NOMO-1 treated with dmso at 0.1 percent for 144 hours (cell line): ENCODE measurements at regions not wholly inside any gene's neighbourhood (a gene's known extent, or its start where the extent isn't known, plus 50 kb on each side); places are given as distances from the start of the nearest gene placed in this dataset.

Source experiments
- DNase-seq: peaks from one replicate; lab custom pipeline; 2025; ENCODE audit not compliant: unreplicated experiment; lab: John Stamatoyannopoulos, UW

DNA sequence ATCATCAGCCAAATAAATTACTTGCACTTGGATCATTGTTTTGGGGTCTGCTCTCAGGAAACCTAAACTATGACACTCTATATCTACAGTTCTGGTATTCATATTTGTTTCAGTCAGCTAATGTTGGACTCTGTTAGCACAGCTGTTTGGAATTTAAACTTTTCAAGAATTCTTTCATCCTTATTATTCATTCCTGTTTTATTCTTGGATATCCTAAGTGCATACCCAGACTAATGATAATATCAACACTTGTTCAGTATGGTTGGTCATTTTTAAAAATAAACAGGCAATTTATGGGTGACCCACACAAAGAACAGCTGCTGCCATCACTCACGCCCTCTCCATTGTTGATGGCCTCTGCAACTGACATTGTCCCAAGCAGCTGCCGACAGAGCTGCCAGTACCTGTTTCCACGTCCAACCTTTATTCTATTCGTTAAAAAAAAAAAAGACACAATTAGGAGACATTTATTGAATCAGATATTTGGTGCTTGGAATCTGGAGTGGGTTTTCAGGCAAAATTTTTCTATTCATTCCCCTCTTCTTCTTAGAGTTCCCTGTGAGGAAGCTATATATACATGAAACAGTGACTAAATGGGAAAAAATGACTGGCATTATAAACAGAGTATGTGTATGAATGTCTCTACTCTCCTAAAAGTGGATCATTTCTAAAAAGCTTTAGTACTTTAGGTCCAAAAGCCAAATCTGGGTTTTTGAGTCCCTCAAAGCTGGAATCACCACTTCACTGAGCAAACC, 252.1 kb upstream of the NAV3 start:
- DNase-seq: no peak

DNA sequence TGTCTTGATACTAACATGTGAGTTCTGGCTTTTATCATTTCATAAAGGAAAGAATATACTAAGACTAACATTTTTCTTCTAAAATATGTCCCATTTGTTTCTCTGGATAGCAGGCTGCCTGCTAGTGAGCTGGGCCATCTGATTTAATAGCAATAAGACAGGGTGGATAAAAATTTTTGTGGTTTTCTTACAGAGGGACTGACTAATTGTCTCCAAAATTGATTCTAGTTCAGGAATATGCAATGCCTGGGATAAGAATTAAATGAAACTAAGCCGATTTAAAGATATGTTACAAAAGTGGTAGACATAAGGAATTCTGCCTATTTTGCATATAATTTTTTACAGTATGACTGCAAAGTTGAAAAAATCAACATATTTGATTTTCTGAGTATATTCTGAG, 252.9 kb upstream of the NAV3 start:
- no peak for DNase-seq

DNA sequence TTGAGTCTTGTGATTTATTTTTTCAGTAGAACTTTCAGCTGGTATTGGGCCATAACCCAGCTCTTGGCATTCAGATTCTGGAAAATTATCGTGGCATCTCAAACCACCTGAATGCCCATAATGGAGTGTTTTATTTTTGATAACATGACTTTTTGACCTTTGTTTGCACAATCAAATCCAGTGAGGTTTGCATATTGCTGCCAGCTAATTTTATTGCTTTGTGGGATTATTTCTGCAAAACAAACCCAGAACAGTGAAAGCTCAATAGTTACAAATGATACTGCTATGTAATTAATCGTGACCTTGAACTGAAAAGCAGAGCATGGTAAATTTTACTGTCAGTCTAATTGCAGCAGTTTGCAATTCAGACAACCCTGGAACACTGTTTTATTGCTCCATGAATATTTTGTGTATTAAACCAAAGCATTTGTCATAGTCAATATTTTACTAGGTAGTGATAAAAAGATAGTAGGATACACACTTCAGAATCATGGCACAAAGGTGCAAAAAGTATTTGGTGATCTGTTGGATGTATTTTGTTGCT, 255.2 kb upstream of the NAV3 start:
- no peak for DNase-seq

DNA sequence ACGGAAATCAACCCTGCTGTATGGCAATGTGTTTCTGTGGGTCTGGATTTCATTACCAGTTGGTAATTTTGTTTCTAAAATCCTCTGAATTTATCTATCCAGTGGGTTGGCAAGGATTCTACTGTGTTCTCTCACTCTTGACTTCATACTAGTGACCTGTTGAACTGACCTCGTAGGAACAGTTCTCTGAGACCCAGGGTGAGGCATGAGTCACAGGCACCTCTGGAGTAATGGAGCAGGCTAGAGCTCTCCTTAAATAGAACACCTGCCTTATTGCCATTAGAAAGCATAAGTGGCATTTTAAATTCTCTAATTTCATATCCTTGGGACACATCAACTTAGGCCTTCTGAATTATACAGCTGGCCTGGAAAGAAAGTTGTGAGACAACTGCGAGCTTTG, 258.3 kb upstream of the NAV3 start:
- DNase-seq: no peak

DNA sequence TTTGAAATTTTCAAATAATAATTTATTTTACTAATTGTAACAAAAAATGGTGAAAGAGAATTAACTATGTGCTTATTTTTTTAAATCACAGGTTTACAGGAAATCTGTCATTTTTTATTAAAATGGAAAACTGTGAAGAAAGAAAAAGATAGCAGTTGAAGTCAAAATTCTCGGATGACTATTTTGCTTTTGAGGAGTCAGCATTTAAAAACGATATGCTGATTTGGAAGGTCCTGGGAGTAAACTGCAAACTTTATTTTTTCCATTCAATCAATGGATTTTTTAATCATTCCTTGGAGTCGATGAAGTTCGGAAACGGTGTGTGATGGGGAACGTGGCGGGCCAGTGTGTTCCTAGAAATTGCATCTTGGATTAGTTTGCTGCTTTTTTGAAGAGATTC, 258.9 kb upstream of the NAV3 start:
- DNase-seq: no peak

DNA sequence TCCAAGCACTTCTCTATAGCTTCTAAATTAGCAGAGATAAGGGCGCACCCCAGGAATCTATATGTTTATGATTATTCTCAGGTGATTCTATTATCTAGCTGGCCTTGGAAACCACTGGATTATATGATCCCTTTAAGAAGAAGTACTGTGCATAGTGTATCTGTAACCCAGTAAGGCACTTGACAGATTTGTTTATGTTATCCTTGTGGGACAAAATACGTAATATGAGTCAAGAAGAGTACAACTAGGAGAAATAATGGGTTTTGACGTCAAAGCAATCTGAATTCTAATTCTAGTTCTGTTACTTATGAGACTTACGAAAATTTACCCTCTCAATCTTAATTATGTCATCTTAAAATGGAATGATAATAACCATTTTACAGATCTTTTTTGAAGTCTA, 259.6 kb upstream of the NAV3 start:
- DNase-seq: no peak

DNA sequence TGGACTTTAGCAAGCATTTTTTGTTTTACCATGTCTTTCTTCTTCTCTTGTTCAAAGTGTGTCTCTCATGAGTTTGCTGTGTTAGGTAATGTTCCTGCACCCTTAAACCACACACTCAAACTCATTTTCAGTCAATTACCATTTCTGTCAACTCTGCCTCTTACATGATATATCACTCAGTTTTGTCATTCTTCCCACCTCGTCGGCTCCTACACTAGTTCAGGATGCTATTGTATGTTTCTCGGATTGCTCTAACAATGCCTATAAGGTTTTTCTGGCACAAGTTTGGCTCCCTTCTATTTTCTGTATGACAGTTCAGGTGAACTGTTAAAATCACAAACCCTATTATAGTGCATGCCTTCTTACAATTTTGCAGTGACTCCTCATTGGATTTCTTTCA, 260.8 kb upstream of the NAV3 start:
- DNase-seq: no peak

DNA sequence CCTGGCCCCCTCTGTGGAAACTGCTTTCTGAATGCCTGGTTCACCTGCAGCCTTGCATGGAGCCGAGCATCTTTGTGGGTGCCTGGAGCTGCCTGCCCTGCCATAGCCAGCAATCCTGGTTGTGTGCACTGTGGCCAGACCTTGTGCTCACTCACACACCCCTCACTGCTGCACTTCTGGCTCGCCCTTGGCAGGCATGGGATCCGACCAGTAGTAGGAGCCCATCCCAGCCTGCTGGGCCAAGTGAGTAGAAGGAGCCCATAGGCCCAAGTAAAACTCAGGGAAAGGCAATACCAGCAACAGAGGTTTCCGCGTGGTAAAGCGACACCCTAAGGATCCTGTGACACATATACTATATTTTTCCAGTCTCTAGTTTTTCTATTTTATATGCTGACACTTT, 270.0 kb upstream of the NAV3 start:
- no peak for DNase-seq

DNA sequence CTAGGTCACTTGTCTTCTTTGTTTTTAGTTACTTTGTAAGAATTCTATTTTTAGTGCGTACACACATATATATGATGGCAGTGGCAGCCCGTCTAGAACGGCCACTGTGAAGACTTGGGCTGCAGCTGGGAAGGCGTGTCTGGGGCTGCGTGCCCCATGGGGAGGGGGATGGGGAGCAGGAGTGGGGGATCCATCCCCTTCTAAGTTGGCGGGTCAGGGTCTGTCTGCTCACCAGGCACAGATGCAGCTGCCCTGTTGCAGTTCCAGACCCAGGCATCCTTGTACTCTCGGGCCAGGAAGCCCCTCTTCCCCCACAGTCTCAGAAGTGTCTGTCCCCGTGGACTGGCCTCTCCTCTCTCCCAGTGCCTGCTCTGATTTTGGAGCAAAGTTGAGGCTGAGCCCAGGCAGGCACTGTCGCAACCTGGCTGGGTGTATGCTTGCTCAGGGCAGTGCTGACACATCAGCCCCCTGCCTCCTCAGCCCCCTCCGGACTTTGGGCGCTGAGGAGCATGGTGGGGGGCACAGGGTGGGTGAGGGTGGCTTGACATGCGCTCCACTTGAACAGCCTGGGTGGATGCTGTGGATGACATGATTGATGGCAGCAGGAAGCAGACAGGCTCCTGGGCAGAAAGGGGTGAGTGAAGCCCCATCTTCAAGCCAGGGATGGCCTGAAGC, 271.2 kb upstream of the NAV3 start:
- DNase-seq: no peak

DNA sequence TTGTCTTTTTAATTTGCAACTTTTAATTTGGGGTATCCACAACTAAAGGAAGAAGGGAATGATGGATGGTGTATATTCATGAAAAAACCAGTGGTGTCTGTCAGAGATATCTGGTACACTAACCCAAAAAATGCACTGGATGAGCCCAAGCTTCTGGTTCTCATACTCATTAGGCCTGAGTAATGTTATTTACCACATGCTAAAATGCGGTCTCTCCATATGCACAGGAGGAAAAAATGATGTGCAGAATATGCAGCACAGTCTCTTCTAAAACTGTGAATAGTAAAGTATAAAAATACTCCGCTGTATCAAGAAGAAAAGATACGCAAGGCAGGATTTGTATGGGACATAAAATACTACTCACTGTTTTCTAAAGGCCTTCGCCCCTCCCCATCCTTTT, 275.6 kb upstream of the NAV3 start:
- DNase-seq: no peak

DNA sequence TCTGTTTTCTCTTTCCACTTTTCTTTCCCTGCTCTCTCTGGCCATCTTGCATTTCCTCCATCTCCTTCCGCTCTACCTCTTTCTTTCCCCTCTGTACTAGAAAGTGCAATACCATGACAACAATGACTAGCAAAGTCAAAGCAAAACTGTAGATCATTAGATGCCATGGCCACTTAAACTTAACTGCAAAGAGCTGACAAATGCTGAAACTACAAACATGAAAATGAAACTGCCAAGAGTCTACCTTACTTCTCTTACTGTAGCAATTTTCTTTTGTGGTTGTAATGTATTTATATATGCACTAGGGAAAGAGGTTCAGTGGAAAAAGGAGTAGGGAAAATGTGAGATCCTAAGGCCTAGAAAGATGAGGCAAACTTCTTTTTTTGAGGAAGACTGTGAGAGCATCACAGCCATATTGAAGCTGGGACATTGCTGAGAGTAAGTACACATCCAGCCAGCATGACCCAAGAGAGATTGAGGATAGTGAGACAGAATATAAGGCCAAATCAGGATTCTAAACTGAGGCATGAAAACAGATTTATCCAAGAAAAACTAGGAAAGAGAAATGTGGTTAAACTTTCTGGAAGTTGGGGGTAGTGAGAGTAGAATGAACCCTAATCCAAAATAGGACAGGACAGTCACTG, 276.6 kb upstream of the NAV3 start:
- DNase-seq: no peak

DNA sequence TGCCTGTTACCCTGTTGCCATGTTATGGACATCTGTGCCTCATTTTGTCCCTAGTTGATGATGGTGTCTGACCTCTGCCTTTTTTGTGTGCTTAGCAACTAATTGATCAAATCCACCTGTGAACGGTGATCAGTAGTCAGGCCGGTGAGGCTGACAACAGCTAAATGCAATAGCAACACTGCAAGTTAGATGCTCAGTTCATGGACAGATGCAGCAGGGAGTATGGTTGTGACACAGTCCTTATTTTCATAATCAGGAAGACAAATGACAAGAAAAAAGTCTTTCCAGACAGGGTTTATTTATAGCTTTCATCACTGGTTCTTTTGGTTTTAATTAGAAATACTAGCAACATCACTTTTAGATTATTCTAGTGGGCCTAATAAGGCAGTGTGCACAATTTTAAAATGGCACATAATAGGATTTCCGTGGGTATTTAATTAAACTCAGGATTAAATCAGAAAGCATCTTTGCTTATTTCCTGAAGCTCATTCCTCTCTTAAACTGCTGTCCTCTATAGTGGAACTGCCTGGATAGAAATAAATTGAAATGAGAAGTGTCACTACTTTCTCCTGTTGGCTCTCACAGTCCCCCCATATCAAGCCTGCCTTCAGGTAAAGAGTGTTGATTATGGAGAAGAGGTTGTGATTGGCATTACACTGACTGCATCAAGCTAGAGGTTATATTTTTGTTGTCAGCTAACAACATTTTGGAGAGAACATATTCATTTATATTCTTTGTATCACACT, 281.1 kb upstream of the NAV3 start:
- DNase-seq: no peak

DNA sequence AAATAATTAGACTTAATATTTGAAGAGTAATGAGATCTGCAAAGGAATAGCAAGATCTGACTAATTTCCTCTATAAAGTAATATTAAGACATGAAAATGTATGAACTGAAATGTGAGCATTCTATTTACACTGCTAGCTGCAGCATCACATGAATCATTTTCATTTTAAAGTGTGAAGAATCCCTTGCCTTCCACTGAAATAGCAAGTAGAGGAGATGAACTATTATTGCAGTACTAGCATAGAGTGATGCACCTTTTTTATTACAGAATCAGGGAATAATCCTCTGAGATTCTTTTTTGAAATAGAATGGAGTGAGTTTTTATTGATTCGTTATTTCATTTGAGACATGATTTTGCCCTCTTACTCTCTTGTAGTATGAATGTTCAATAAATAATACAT, 281.9 kb upstream of the NAV3 start:
- no peak for DNase-seq

DNA sequence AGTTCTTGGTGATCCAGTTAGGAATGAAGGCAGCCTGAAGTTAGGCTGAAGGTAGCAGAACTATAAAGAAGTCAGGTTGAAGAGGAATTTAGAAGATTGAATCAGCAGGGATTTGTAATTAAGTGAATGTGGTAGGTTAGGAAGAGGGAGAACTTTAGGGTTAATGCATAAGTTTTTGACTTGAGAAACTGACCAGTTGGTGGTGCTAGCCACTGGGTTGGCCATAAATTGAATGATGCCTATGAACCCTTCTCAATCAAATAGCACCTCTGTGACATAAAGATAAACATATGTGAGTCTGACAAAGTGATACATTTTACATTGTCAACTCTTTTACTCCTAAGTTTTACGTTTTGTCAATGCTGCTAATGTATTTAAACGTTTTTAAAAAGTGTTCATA, 290.6 kb upstream of the NAV3 start:
- no peak for DNase-seq

DNA sequence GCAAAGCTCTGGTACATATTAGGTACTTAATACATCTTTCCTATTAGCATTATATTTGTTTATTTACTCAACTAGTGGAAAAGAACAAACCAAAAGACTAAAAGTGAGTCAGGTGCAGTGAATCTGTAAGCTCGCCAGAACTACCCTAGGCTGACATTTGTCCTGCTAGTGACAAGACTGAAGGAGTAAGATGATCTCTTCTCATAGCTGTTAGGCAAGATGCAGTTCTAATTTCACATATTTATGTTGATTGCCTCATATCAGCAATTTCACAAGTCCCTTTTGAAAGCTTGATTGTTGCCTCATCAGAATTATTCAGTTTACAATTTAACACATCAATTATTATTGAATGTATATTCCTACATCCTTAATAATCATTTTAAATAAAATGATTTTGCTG, 293.0 kb upstream of the NAV3 start:
- no peak for DNase-seq

DNA sequence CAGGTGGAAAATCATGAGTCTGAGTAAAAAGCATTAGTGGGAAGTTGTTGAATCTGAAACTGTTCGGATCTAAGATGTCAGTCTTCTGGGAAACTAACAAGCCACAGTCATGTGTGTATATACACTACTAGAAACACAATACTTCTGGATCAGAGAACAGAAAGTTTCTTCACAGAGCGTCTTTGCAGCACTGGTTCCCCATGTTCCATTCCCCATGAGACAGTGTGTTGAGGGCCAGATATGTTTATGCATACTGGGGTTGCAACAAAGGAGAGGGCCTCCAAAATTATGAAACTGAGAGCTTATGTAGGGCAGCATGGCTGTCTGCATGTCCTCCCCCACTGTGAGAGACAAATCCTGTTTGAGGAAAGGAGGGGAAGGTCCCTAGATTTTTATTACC, 295.0 kb upstream of the NAV3 start:
- DNase-seq: no peak

DNA sequence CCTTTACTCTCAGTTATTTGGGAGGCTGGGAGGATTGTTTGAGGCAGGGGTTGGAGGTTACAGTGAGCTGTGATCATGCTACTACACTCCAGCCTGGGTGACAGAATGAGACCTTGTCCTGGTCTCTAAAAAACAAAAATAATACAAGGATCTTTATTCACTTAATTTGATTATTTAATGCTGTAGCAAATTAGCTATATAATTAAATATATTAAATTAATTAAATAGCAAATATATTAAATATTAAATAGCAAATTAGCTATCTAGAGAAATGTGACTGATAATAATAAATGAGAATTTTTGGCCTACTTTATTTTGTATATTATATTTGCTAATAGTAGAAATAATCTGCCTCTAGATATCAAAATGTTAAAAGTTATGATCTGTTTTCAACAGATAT, 298.8 kb upstream of the NAV3 start:
- no peak for DNase-seq

DNA sequence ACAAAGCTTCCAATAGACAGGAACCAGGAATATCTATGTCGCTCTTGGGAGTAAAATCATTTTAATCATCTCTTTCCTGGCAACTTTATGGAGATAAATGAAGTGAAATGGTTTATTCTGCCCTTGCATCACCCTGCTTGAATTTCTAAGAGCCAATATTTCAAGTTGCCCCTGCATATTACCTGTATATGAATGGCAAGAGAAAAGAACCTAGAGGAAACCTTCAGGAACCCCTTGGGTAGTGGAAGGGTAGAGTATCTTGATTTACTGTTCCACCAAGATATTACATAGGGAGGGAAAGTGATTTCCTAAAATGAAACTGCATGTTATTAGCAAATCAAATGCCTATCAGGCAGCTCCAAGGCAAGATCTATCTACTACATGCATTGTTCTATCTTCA, 308.4 kb upstream of the NAV3 start:
- no peak for DNase-seq

DNA sequence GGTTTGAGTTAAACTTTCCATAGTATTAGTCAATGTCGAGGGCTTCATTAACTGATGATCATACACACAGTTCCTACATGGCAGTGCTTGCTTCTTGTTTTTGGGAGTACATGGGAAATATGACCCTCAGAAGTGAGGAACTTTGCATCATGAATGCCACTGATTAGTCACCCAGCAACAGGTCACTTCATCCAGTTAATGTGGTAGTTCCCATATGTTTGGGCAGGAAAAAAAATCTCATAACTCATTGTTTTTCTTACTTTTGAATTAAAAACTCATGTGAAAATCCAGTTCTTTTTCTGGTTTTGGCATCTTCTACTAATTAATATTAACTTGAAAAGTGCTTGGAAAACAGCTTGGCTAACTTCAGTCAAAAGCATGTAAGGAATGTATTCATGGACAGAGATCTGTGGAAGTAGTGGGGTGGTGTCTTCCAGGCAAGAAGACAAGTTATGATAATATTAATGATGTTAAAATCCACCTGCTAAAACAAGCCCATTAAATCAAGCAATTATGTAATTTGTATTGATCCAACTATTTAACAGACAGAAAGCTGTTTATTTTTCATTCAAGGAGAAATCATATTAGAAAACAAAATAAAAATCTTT, 309.1 kb upstream of the NAV3 start:
- DNase-seq: no peak

DNA sequence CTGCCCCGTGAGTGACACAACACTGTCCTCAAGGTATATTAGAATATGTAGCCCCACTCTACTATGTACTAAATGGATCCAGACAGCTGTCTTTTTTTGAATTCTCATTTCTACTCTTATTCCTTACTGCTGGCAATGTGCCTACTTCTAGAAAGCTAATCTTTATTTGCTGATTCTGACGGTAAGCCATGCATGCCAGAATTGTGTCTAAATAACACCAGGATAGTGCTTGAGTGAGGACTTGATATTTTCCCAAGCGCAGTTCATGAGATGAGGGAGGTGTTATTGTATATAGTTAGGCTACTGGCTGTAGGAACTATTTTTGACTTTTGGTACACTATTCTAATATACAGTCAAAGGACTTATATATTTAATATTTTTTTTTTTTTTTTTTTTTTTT, 316.2 kb upstream of the NAV3 start:
- DNase-seq: no peak

DNA sequence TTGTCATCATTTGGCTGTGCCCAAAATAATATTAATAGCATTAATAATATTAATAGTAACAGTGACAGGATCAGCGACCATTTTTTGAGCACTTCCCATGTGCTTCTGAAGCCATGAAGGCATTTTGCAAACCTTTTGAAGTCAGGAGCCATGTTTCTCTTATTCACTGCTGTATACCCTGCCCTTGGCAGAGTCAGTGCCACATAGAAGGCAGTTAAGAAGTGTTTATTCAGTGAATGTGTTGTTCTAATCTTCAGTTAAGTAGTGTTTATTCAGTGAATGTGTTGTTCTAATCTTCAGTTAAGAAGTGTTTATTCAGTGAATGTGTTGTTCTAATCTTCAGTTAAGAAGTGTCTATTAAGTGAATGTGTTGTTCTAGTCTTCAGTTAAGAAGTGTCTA, 319.7 kb upstream of the NAV3 start:
- no peak for DNase-seq
